Choroid plexus epithelial cell (primary cell): ENCODE measurements at regions not wholly inside any gene's neighbourhood (a gene's known extent, or its start where the extent isn't known, plus 50 kb on each side); places are given as distances from the start of the nearest gene placed in this dataset.

Experiments
- DNase-seq: peaks from one replicate; pipeline ENCODE4 v3.0.0-alpha.2; 2010; ENCODE audit warnings: low read depth
- H3K4me3 ChIP-seq: 2 replicates; pipeline ENCODE4 v1.5.1; 2011; ENCODE audit warnings: low read depth, mild to moderate bottlenecking, control low read depth, low read length, moderate library complexity
- CTCF ChIP-seq: conservative IDR thresholded peaks from 2 replicates; pipeline ENCODE4 v1.5.1; 2011; ENCODE audit warnings: low read depth, mild to moderate bottlenecking, control low read depth, inconsistent platforms, low read length, moderate library complexity

- no peak overlapping the region for H3K4me3 ChIP-seq
- DNase-seq, result no peak
- no peak for TF ChIP-seq CTCF
Observed at GRCh38 chr2:21291426-21291825, 167.7 kb downstream of the TDRD15 start.

GRCh38 chr2:21294446-21294845 is 170.7 kb downstream of the TDRD15 start:
- no peak for DNase-seq
- no peak for TF ChIP-seq CTCF
- no peak overlapping the region for H3K4me3 ChIP-seq

- no peak for DNase-seq
- H3K4me3 ChIP-seq, result no peak overlapping the region
- TF ChIP-seq CTCF, result no peak
Observed at GRCh38 chr2:21299411-21299810, 175.6 kb downstream of the TDRD15 start.

- TF ChIP-seq CTCF, result no peak
- no peak for DNase-seq
Observed at GRCh38 chr2:21301871-21302455, 178.2 kb downstream of the TDRD15 start.

GRCh38 chr2:21303876-21304275 is 180.1 kb downstream of the TDRD15 start:
- TF ChIP-seq CTCF, result no peak
- no peak for DNase-seq

More at GRCh38 chr2:21301871-21302455, 178.2 kb downstream of the TDRD15 start:
- H3K4me3 ChIP-seq, result no peak overlapping the region

GRCh38 chr2:21305581-21305980 is 181.8 kb downstream of the TDRD15 start:
- no peak for TF ChIP-seq CTCF
- no peak overlapping the region for H3K4me3 ChIP-seq
- DNase-seq, result no peak

More at GRCh38 chr2:21303876-21304275, 180.1 kb downstream of the TDRD15 start:
- no peak overlapping the region for H3K4me3 ChIP-seq

- H3K4me3 ChIP-seq, result no peak overlapping the region
- no peak for DNase-seq
- TF ChIP-seq CTCF, result no peak
Observed at GRCh38 chr2:21306235-21306634, 182.5 kb downstream of the TDRD15 start.
